RWPE1 (cell line): ENCODE measurements at regions not wholly inside any gene's neighbourhood (a gene's known extent, or its start where the extent isn't known, plus 50 kb on each side); places are given as distances from the start of the nearest gene placed in this dataset.

ENCODE experiments used
- CTCF ChIA-PET: fragments of 350-600 bp; sonication (Branson Sonifier 250); formaldehyde crosslinking; extraction: SDS; loops from one replicate; lab custom pipeline; 2021; lab: Yijun Ruan, JAX
- POLR2A ChIA-PET: fragments of 400-600 bp; formaldehyde crosslinking; extraction: SDS; loops from one replicate; lab custom pipeline; 2020; ENCODE audit warnings: antibody characterized with exemption; ENCODE audit not compliant: low non-redundant PET; lab: Yijun Ruan, JAX
- DNase-seq: peaks from one replicate; pipeline ENCODE4 v3.0.0; 2012; ENCODE audit warnings: low spot score
- H3K27ac ChIP-seq: fragments of 450-650 bp; 2 replicates; pipeline ENCODE4 v1.5.1; 2017
- TF ChIP-seq, protein P1 (sequence below): fragments of 450-650 bp; conservative IDR thresholded peaks from 2 replicates; pipeline ENCODE4 v1.5.1; 2017; ENCODE audit warnings: low read depth, mild to moderate bottlenecking

DNA sequence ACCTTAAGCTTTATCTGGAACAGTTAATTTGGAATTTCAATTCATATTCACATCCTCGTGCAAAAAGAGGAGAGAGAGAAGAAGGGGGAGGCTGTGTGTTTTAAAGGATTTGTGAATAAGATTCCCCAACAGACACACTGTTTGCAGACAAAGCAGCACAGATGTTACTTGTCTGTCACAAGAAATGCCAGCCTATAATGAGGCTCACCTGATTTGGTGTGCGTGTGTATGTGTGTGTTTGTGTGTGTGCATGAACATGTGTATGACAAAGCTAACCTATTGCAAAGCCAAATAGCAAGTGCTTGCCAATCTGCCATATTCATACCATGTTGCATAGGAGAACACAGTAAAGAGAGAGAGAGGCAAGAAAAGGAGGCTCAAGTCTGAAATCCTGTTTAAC is 361.6 kb upstream of the NOVA1 start:
- no peak overlapping the region for H3K27ac ChIP-seq
- TF ChIP-seq, protein P1, sequence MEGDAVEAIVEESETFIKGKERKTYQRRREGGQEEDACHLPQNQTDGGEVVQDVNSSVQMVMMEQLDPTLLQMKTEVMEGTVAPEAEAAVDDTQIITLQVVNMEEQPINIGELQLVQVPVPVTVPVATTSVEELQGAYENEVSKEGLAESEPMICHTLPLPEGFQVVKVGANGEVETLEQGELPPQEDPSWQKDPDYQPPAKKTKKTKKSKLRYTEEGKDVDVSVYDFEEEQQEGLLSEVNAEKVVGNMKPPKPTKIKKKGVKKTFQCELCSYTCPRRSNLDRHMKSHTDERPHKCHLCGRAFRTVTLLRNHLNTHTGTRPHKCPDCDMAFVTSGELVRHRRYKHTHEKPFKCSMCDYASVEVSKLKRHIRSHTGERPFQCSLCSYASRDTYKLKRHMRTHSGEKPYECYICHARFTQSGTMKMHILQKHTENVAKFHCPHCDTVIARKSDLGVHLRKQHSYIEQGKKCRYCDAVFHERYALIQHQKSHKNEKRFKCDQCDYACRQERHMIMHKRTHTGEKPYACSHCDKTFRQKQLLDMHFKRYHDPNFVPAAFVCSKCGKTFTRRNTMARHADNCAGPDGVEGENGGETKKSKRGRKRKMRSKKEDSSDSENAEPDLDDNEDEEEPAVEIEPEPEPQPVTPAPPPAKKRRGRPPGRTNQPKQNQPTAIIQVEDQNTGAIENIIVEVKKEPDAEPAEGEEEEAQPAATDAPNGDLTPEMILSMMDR = no peak
- CTCF ChIA-PET = no interaction called here
- no peak for DNase-seq
- POLR2A ChIA-PET = no interaction called here

- TF ChIP-seq, protein P1 = no peak
- CTCF ChIA-PET = no interaction called here
- no peak overlapping the region for H3K27ac ChIP-seq
- DNase-seq = no peak
- POLR2A ChIA-PET = no interaction called here
Measured at GRCh38 chr14:26959972-26960660, 362.3 kb upstream of the NOVA1 start.

- DNase-seq = no peak
- POLR2A ChIA-PET = no interaction called here
- CTCF ChIA-PET = interaction anchor here (0.8 kb wide), 1 partner anchor 20 kb away, joined by 3 read pairs; no protein-coding TSS in a partner anchor
- TF ChIP-seq, protein P1 = no peak
- H3K27ac ChIP-seq = no peak overlapping the region
Measured at GRCh38 chr14:26963711-26964110, 365.9 kb upstream of the NOVA1 start.

- TF ChIP-seq, protein P1 = no peak
- POLR2A ChIA-PET = no interaction called here
- no peak for DNase-seq
- CTCF ChIA-PET = no interaction called here
- no peak overlapping the region for H3K27ac ChIP-seq
Measured at GRCh38 chr14:26965490-26965889, 367.7 kb upstream of the NOVA1 start.

- ChIA-PET POLR2A (no interaction called here), CTCF (no interaction called here)
- no peak for DNase-seq
- no peak overlapping the region for H3K27ac ChIP-seq
- TF ChIP-seq, protein P1 = no peak
Measured at GRCh38 chr14:26966908-26967307, 369.1 kb upstream of the NOVA1 start.

- ChIA-PET POLR2A (no interaction called here), CTCF (no interaction called here)
- no peak overlapping the region for H3K27ac ChIP-seq
- TF ChIP-seq, protein P1 = no peak
- no peak for DNase-seq
Measured at GRCh38 chr14:26974965-26975364, 377.1 kb upstream of the NOVA1 start.
